NK-92 treated with Interleukin-12 subunit alpha and Interleukin-12 subunit beta, amount 100 ng/mL, for 24 hours (cell line): ENCODE measurements at regions not wholly inside any gene's neighbourhood (a gene's known extent, or its start where the extent isn't known, plus 50 kb on each side); places are given as distances from the start of the nearest gene placed in this dataset.
"Not testable (repeated sequence)": the region's sequence is repeated elsewhere in the genome, so short reads cannot be mapped to it uniquely, and the experiment has no call there.

Experiments used
- DNase-seq: peaks from one replicate; lab custom pipeline; 2025; lab: John Stamatoyannopoulos, UW

DNA sequence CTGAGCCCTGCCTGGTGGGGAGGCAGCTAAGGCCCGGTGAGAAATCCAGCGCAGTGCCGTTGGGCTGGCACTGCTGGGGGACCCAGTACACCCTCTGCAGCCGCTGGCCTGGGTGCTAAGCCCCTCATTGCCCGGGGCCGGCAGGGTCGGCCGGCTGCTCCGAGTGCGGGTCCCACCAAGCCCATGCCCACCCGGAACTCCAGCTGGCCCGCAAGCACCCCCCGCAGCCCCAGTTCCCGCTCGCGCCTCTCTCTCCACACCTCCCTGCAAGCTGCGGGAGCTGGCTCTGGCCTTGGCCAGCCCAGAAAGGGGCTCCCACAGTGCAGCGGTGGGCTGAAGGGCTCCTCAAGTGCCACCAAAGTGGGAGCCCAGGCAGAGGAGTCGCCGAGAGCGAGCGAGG is 225.1 kb upstream of the ANKH start:
- DNase-seq, result not testable (repeated sequence)

DNA sequence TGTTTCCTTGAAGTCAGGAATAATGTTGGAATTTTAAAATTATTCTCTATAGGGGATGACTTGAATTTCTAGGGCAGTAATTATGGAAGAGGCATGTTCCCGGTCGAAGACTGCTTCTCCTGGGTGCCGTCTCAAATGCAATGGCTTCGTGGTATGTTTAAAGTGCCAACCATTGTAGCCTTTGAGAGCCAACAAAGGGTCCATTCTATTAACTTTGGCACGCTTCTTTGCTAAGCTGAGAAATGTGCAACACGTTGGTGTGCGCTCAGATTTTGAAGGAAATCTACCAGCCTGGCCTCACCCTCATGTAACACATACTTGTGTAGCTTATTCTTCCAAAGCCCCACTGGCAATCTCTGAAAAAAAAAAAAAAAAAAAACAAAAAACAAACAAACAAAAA is 221.2 kb upstream of the ANKH start:
- DNase-seq, result no peak

DNA sequence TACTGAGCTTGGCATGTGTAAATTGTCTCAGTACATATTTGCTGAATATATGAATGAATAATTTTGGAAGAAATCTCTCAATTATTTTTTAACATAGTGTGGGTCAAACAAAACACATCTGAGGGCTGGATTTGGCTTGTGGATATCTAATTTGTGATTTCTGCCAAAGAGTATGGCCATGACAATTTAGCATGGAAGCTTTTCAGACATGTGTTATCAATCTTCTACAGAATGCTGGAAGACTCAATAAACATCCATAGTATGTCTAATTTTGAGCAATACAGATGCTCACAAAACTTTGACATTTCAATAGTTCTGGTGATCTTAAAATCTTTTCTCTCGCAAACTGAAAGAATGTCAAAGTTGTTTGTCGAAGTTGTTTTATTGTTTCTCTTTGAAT is 214.1 kb upstream of the ANKH start:
- DNase-seq, result no peak

DNA sequence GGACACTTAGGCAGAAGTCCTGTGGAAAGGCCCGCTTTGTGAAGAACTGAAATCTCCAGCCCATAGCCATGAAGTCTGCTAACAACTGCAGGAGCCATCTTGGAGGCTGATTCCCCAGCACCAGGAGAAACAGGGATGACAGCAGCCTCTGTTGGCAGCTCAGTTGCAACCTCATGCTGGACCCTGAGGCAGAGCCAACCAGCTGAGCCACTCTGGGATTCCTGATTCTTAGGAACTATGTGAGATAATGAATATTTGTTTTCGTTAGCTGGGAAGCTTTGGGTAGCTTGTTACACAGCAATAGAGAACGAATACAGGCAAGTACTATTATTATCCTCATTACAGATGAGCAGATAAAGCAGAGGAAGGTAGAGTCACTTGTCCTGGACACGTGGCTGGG is 210.5 kb upstream of the ANKH start:
- no peak for DNase-seq

DNA sequence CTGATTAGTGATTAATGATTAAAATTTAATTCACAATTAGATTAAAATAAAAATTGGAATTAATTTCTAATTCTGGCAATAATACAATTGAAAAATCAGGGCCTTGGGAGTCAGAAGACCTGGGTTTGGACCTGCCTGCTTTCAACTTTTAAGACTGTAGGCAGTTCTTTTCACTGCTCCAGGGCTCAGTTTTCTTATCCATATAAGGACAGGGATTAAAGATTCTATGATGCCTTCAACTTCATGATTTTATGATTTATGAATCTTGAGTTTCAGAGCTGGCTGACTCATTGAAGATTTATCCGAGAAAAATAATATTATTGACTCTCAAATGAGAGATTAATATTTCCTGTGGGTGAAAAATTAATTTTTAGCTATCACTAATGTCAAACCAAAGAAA is 208.6 kb upstream of the ANKH start:
- DNase-seq, result no peak

DNA sequence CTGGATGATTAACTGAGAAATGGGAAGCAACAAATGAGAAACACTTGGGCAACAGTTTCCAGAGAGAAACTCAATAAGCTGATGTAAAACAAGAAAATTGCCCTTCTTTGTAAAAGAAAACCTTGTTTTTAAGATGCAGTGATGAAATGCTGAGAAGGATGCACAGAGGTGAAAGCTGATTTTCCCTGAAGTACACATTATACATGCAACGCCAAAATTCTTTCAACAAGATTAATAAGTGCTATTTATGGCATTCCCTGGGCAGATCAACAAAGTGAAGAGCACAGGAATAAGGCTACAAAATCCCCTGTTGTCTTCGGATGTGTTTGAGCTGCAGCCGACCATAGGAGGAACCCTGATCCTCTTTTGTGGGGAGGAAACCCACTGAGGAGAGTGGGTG is 208.0 kb upstream of the ANKH start:
- DNase-seq, result no peak

DNA sequence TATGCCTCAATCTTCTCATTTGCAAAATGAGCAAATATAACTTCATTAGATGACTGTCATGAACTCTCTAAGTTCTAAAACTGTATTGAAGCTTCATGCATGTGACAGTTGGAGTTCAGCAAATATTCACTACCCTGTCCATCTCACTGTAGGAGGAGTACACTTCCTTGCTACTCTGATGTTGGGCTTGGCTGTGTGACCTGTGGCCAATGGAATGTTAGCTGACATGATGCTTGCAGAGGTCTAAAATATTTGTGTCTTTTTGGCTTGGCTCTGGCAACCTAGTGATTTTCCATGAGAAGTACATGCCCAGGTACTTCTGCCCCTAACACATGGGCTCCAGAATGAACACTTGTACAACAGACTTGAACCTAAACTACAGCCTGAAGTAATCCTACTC is 203.1 kb upstream of the ANKH start:
- DNase-seq, result no peak

DNA sequence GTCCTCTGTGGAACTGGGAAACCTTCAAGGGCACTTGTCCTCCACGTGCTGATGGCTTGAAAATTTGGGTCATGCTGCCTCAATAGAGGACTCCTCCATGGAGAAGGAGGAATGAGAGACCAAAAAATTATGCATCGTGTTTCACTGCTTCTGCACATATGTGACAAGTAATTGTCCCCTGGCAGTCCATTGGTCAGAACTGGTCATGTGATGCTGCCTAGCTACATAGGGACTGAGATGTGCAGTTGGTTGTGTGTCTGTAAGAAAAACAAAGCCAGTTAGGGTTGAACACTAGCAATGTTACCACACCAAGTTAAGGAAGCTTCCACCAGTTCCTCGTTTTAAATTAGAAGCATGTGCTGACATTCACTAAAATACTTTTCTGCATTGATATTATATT is 201.9 kb upstream of the ANKH start:
- no peak for DNase-seq

DNA sequence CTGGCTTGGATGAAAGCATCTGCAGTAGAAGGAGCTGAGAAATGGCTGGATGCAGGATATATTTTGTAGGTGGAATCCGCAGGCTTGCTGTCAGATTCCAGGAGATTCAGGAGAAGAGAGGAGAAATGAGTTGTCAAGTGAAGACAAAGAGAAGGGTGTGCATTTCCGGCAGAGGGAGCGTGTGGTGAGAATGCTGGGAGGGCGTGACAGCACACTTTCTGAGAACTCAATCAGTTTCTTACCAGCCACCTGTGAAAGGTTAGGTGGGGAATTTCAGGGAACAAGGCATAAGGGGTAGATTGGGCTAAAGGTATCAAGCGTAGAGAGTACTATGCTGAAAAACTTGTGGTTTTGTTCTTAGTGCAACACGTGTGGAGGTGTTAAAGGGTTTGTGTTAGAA is 199.3 kb upstream of the ANKH start:
- no peak for DNase-seq

DNA sequence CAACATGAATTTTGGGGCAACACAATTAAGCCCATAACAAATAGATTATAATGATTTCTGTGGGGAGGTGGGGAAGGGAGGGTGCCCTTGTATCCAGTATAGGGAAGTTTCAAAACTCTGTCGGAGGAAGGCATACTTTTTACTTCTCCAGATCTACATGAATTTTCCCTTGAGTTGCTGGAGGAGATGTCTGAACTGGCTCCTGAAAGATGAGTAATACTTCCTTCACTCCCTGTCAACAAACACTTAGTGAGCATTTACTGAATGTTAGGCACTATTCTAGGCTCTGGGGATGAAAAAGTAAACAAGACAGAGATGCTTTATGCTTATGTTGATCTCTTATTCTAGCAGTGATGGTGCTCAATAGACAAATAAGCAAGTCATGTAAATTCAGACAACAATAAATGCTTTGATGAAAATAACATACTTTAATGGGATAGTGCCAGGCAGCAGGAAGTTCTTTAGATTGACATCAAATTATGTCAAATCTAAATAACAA is 197.9 kb upstream of the ANKH start:
- DNase-seq, result no peak

DNA sequence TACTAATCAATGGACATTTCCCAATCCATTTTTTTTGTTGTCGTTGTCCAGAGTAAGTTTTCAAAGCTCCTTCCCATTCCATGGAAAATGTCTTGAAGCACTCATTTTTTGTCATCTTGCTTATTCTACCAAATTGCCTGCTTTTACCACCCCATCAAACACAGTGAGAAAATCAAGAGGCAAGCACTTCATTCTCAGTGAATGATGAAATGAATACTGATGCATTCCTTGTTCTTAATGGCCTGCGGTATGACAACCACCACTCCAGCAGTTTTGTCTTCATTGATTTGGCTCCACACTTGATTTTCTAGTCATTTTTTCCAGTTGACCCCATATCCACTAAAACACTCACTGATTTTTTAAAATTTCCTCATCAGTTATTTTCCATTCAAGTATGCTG is 193.5 kb upstream of the ANKH start:
- no peak for DNase-seq

DNA sequence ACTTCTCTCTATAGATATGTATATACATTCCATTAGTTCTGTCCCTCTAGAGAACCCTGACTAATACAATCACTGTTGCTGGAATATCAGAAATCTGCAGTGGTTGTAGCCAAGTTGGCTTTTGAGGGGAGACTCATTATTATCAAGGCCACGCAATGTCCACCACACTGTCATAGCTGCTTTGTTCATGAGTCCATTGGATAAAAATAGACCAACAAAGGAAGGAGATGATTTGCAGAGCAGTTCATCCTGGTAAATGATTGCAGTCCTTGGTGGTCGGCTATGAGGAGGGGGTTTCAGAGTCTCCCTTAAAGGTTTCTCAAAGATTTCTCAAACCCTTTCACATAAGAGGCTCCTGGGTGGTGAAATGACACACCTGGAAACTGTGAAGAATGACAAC is 192.8 kb upstream of the ANKH start:
- DNase-seq, result no peak

DNA sequence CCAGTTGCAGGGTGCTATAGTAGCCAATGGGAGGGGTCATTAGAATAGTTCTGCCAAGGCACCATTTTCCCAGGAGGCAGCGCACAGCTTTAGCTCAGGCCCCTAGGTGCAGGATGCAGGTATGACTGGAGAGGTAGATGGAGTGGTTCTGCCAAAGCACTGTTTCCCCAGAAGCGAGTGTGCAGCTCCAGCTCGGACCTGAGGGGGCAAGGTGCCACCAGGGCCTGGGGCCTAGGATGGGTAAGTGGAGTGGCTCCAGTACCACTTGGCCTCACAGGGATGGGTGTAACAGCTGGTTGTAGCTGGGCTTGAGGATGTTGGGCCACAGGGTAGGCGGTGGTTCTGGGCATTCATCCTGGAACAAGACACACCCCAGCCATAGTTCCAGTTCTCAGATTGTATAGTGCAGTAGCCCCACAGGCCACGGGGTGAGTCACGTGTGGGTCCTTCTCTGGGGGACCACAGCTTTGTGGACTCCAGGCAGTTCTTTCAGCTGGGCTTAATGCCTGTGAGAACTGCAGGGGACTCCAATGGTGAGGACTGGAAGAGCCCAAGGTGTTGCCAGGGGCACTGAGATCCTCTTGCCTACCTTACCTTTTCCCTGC is 185.5 kb upstream of the ANKH start:
- DNase-seq, result no peak

DNA sequence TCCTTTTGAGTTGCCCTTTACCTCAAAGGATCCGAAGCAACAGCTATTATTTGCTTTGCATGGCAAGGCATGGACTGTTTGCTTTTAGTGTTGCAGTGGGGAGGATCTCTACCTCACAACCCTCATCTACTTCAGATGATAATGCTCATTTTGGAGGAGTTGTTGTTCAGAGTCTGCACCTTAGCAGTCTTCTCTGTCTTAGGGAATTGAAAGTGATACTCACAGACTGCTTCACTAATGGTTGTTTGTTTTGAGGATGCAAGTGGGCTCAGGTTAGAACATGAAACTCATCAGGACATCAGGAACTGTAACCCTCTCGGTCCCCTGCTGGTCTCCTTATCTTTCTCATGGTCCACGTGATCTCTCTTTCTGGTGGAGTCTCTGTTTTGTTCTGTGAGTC is 172.9 kb upstream of the ANKH start:
- DNase-seq, result no peak

DNA sequence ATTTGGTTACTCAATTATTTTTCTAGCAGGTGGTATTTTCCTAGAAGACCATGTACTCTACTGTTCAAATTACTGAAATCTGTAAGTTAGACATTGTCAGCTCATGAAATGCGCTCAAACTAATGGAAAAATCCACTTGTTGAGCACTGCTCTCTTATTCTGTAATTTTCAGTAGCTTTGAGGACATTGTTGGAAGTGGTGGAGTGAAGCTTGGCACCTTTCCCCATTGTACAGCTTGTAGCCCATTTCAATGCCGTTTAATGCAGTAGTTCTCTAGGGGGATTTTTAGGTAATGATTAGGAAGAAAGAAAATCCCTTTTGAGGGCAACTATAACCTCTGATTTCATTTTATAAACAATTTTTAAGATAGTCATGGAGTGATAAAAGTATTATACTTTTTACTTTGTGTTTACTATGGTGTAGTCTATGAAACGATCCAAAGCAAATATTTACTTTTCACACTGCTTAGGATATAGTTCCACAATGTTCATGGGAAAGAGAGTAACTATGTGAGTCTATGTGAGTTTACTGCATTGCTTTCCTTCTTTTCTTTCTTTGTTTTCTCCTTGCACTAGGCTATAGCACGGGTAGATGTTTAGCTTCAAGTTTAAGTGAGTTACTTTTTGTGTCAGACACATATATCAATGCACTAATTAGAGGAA is 165.8 kb upstream of the ANKH start:
- no peak for DNase-seq

DNA sequence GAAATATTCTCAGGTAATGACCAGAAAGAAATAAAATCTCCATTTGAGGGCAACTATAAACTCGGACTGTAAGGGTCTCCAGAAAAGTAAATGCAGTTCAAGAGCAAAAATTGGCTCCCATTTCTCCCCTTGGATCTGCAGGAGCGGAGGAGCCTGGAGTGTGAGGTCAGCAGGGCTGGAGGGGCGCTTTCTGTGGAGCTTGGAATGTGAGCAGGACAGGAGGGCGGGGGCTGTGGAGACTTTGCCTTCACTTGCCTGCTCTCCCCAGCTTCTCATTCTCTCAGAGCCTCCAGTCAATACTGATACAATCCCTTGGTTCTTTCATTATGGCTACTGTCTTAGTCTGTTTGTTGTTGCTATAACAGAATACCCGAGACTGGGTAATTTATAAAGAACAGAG is 162.8 kb upstream of the ANKH start:
- no peak for DNase-seq

DNA sequence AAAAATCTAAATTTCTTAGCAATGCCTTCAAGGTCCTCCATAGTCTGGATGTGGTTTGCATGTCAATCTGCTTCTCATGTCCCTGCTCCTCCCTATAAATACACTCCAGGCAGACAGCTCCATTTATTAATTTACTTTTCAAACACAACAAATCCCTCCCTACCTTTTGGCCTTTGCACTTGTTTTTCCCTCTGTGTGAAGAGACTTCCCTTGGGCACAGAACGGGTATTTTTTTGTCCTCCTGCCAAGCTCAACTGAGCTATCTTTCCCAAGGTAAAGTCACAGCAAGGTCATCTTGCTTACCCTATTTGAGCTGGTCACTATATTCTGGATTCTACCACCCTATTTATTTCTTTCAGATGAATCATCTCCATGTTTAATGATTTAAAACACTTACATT is 159.6 kb upstream of the ANKH start:
- DNase-seq, result no peak

DNA sequence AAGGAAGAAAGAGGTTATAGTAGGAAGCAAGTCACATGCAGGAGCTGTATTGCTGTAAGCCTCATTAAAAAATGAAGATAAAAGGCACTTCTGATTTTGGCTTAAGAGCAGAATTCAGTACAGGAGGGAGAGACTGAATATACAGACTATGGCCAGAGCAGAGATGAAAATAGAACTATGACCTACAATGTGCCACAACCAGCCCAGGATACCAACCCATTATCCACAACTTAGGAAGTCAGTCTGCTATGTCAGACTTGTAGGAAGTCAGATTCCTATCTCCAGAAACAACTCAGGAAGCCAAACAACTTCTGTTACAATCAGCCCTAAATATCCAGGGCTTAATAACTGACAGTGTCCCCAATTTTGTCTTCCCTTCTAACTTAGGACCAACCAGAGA is 156.2 kb upstream of the ANKH start:
- no peak for DNase-seq

DNA sequence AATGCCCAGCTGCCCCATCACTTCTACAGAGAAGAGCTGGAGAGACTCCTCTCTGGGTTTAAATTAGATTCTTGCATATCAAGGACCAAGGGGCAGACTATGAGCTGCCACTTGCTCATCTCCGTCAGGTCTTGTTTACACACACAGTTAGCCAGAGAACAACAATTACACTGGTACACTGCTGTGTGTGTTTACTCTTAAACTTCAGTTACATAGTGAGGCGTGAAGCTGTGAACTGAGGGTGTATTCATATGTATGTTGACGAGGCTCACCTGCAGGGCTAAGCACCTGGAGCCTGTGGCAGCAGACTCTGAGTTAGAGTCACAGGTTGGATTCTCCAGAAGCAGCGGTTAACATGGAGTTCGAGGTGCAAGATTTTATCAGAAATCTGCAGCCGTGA is 155.4 kb upstream of the ANKH start:
- no peak for DNase-seq

DNA sequence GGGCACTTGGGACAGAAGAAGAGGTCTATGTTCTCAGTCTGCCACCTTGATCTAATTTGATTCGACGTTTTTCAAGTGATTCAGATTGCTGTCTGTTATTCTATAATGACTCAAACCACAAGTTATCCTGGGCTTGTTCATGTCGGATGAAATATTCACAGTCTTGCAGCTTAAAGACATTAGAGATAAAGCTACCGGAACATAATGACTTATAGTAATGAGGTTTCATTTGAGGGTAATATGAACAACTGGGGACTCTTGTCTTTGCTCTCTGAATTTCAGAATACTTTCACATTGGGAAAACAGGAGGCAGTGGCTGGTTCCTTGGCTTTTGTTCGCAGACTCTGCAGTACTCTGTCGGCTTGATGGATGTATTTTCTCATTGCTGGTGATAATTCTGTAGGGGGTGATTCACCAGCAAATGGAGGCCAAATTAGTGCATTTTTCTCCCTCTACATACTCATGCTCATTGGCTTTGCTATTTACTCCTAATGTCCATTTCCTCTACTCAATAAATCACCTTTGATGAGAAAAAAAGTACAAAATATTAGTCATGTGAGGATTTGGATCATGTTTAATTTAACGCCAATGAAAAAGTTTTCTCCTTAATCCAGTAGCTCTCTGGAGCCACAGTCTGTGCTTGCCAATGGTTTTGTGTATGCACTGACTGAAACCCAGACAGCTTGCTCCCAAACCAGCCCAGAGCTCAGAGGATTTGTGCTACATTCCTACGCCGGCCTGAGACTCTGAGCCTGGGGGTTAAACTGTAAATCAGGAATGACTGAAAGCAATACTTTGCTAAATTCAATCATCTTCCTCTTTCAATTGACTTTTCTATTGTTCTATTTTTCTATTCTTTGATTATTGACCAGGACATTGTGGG is 154.7 kb upstream of the ANKH start:
- no peak for DNase-seq

DNA sequence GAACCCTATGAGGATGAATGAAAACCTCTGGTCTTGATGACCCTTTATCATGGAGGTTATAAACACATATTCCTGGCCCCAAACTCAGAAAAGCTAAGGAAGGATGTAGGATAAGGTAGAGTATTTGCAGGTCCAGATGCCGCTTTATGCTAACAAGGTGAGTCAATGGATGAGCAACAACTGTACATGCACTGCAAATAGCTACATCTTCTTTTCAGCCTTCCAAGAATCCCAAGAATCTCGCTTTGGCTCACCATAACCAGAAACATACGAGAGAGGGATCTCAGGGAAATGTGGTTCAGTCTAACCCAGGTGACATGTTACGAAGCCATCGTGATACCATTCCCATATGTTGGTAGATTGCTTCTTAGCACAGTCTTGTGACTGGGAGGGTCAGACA is 152.3 kb upstream of the ANKH start:
- DNase-seq, result no peak

DNA sequence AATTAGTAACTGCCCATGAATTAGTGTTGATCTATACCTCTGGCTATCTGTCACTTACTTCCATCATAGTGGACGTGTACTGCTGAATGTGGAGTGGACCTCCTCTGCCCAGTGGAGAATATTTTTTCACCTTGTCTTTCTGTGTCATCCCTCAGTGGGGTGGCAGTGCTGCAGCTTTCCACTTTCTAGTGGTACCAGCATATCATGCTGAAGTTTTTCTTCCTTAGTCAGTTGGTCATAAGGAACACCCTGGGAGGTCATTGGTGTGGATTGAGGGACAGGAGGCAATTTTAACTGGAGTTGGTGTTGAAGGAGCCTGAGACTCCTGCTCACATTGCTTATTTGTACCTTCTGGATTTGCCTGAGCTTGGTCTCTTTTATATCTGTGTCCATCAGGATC is 151.7 kb upstream of the ANKH start:
- no peak for DNase-seq
